ENCODE measurements at regions not wholly inside any gene's neighbourhood (a gene's known extent, or its start where the extent isn't known, plus 50 kb on each side); places are given as distances from the start of the nearest gene placed in this dataset.

DNA sequence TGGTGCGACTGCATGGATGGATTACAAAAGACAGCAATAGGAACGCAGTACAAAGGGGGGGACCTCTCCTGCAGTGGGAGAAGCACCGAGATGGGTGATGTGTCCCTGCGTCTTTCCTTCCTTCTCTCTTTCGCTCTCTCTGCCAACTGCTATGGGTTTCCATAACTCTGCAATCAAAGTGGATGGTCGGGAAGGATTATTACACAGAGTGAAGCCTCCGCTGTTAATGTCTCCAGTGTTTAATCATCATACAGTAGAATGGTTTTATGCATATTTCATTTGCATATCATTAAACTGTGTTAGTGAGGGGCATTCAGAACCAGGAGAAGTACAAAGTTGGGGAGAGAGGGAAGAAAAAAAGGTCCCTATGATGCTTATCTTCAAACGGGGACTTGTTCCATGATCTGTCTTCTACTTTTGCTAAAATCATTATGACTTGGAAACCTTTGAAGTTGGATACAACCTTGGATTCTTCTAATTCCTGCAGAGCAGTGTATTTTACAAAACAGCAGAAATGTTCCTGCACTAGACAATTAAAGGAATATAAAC is 255.9 kb upstream of the PMFBP1 start:
- no peak for DNase-seq
- H3K4me1 ChIP-seq (ENCODE audit: control insufficient read depth, insufficient read depth, low read length, poor library complexity, severe bottlenecking), result no peaks in the 10 kb centered on the region
- peaks cover 3% of the 10 kb centered on the region for H3K9me3 ChIP-seq (ENCODE audit: control insufficient read depth, low read length)
- H3K4me3 ChIP-seq (ENCODE audit: insufficient read depth, low read depth, low read length, poor library complexity, severe bottlenecking), result no peak overlapping the region
- H3K36me3 ChIP-seq (ENCODE audit: control insufficient read depth, insufficient read depth, low read length), result no peaks in the 10 kb centered on the region
- H3K27ac ChIP-seq (ENCODE audit: insufficient read depth, low read length, poor library complexity, severe bottlenecking), result no peak overlapping the region
- no peaks in the 10 kb centered on the region for H3K27me3 ChIP-seq (replicated peaks; ENCODE audit: control insufficient read depth, insufficient read depth, low read length, poor library complexity, severe bottlenecking)

DNA sequence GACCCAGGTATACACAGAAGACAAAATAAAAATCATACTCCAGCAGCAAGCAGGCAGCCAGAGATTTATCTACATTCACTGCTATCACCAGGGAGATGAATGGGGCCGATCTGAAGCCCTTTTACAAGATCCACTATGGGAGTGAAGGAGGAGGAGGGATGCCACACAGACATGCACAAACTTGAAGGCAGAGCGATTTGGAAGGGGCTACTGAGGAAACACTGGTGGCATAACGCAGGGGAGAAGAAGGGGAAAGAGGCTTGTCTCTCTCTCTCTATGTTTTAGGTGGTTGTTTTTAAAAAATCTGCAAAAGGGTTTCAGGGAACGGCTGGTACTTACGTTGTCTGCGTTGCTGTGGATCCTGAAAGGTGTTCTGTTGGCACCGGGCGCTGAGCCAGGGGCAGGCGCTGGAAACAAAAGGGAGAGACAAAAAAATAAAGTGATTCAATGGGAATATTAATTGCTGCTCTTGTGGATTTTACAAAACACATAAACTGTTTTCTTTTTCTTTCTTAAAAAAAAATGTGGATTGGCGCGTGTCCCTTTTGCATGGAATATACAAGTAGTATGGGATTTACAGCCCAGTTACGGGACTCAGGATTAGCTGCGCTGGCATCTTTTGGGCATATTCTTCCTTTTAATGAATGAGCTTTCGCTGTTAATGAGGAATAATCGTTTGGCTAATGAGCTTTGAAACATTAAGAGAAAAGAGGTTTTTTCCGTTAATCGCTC is 255.3 kb upstream of the PMFBP1 start:
- Histone ChIP-seq H3K9me3 (ENCODE audit: control insufficient read depth, low read length) (peaks cover 4% of the 10 kb centered on the region), H3K27ac (ENCODE audit: insufficient read depth, low read length, poor library complexity, severe bottlenecking) (no peak overlapping the region), H3K4me1 (ENCODE audit: control insufficient read depth, insufficient read depth, low read length, poor library complexity, severe bottlenecking) (no peaks in the 10 kb centered on the region), H3K36me3 (ENCODE audit: control insufficient read depth, insufficient read depth, low read length) (no peaks in the 10 kb centered on the region), H3K4me3 (ENCODE audit: insufficient read depth, low read depth, low read length, poor library complexity, severe bottlenecking) (no peak overlapping the region), H3K27me3 (replicated peaks; ENCODE audit: control insufficient read depth, insufficient read depth, low read length, poor library complexity, severe bottlenecking) (no peaks in the 10 kb centered on the region)
- no peak for DNase-seq

DNA sequence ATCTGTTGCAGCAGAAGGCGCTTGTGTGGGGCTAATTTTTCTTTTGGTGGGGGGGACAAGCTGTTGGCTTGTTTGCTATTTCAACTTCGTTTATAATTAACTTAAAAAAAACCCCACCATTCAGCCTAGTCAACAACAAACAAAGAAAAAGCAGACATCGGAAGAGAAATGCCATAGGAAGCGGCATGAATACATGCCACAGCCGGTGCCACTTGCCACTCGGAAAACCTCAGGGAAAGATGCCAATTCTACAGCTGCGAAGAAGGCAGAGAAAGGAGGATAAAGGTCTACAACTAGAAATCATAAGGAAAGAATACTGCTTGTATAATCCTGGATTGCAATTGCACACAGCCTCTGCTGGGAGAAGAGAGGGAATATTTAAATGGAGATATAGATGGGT is 254.4 kb upstream of the PMFBP1 start:
- DNase-seq, result no peak
- peaks cover 4% of the 10 kb centered on the region for H3K9me3 ChIP-seq (ENCODE audit: control insufficient read depth, low read length)
- H3K4me1 ChIP-seq (ENCODE audit: control insufficient read depth, insufficient read depth, low read length, poor library complexity, severe bottlenecking), result no peaks in the 10 kb centered on the region
- no peaks in the 10 kb centered on the region for H3K36me3 ChIP-seq (ENCODE audit: control insufficient read depth, insufficient read depth, low read length)
- H3K27ac ChIP-seq (ENCODE audit: insufficient read depth, low read length, poor library complexity, severe bottlenecking), result no peak overlapping the region
- H3K27me3 ChIP-seq (replicated peaks; ENCODE audit: control insufficient read depth, insufficient read depth, low read length, poor library complexity, severe bottlenecking), result no peaks in the 10 kb centered on the region
- no peak overlapping the region for H3K4me3 ChIP-seq (ENCODE audit: insufficient read depth, low read depth, low read length, poor library complexity, severe bottlenecking)

DNA sequence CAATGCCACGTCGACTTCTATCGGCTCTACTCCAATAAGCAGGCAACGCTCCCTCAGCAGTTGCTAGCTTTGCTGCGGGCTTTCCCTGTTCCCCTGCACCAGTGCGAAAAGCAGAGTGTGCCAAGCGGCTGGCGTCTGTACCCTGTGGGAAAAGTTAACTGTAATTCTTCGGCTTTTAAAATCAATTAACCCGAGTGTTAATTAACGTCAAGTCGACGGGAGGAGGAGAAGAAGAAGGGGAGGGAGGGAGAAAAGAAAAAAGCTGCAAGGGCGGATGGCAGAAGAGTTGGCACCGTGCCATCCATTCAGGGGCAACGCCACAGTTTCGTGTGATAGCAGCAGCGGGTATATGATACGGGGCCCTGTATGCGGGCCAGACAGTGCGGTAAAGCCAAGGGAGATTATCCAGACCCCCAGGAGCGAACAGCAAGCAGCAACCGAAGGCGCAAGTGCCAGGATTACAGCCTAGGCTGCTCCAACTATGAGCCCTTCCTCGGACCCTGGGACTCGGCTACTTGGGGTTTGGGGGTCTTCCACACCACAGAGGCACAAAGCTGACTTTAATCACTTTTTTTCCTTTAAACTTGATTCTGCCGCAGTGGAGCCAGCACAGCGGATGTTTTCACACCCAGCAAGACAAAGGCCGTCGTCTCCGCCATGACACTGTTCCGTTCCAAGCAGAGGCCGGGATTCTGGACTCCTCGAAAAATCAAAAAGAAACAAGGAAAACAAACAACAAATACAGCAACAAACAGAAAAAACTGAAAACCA is 253.8 kb upstream of the PMFBP1 start:
- Histone ChIP-seq H3K27me3 (replicated peaks; ENCODE audit: control insufficient read depth, insufficient read depth, low read length, poor library complexity, severe bottlenecking) (no peaks in the 10 kb centered on the region), H3K9me3 (ENCODE audit: control insufficient read depth, low read length) (peaks cover 4% of the 10 kb centered on the region), H3K4me3 (ENCODE audit: insufficient read depth, low read depth, low read length, poor library complexity, severe bottlenecking) (no peak overlapping the region), H3K36me3 (ENCODE audit: control insufficient read depth, insufficient read depth, low read length) (no peaks in the 10 kb centered on the region), H3K4me1 (ENCODE audit: control insufficient read depth, insufficient read depth, low read length, poor library complexity, severe bottlenecking) (no peaks in the 10 kb centered on the region), H3K27ac (ENCODE audit: insufficient read depth, low read length, poor library complexity, severe bottlenecking) (no peak overlapping the region)
- DNase-seq, result no peak

DNA sequence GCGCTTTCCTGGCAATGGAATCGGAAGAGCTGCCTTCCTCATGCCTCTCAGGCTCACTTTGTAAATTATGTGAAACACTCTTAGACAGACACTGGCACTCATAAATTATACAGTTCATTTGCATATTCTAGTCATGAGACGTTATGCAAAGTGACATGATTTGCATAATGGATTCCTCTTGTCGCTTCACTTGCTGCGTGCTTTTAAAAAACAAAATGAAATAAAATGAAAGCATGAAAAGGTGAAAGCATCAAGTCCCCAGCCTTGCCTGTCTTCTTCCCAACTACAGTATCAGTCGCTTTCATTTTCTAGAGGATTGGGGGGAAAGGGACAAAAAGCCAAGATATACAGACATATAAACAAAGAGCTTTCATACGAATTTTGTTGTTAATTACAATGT is 252.8 kb upstream of the PMFBP1 start:
- peaks cover 4% of the 10 kb centered on the region for H3K9me3 ChIP-seq (ENCODE audit: control insufficient read depth, low read length)
- DNase-seq, result no peak
- no peaks in the 10 kb centered on the region for H3K27me3 ChIP-seq (replicated peaks; ENCODE audit: control insufficient read depth, insufficient read depth, low read length, poor library complexity, severe bottlenecking)

DNA sequence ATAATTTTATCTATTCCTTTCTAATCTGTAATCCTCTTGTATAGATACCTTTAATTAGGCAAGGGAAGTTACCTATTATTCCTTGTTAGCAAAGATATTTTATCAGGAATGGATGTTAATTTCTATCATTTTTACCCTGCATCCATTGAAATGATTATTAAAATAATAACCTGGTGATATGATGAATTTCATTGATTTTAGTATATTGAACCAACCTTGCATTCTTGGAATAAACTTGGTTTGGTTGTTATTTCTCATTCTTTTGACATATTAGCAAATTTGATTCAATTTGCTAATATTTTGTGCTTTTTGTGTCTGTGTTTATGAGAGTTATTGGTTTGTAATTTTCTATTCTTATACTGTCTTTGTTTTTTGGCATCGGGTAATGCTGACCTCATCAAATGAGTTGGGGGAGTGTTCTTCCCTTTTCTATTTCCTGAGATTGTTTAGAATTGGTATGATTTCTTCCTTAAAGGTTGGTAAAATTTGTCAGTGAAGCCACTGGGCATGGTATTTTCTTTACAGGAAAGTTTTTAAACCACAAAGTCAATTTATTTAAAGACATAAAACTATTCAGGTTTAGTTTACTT is 250.4 kb upstream of the PMFBP1 start:
- DNase-seq, result no peak
- Histone ChIP-seq H3K27ac (ENCODE audit: insufficient read depth, low read length, poor library complexity, severe bottlenecking) (no peak overlapping the region), H3K27me3 (replicated peaks; ENCODE audit: control insufficient read depth, insufficient read depth, low read length, poor library complexity, severe bottlenecking) (no peaks in the 10 kb centered on the region), H3K9me3 (ENCODE audit: control insufficient read depth, low read length) (peaks cover 4% of the 10 kb centered on the region), H3K4me1 (ENCODE audit: control insufficient read depth, insufficient read depth, low read length, poor library complexity, severe bottlenecking) (no peaks in the 10 kb centered on the region), H3K4me3 (ENCODE audit: insufficient read depth, low read depth, low read length, poor library complexity, severe bottlenecking) (no peak overlapping the region), H3K36me3 (ENCODE audit: control insufficient read depth, insufficient read depth, low read length) (no peaks in the 10 kb centered on the region)

More for the DNA sequence above, 252.8 kb upstream of the PMFBP1 start:
- no peak overlapping the region for H3K27ac ChIP-seq (ENCODE audit: insufficient read depth, low read length, poor library complexity, severe bottlenecking)
- no peaks in the 10 kb centered on the region for H3K36me3 ChIP-seq (ENCODE audit: control insufficient read depth, insufficient read depth, low read length)
- H3K4me3 ChIP-seq (ENCODE audit: insufficient read depth, low read depth, low read length, poor library complexity, severe bottlenecking), result no peak overlapping the region
- H3K4me1 ChIP-seq (ENCODE audit: control insufficient read depth, insufficient read depth, low read length, poor library complexity, severe bottlenecking), result no peaks in the 10 kb centered on the region

DNA sequence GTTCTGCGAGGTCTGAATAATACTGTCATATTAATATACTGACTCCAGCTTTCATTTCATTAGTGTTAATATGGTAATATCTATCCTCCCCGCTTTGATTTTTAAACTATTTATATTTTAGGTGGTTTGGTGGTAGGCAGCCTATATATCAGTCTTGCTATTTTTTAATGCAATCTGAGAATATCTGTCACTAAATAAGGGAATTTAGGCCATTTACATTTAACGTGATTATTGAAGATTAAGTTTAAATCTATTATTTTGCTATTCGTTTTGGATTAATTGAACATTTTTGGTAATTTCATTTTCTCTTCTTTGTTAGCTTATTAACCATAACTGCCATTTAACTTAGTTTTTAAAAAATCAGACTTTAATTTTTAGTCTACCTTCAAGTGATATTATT is 247.7 kb upstream of the PMFBP1 start:
- Histone ChIP-seq H3K27me3 (replicated peaks; ENCODE audit: control insufficient read depth, insufficient read depth, low read length, poor library complexity, severe bottlenecking) (no peaks in the 10 kb centered on the region), H3K36me3 (ENCODE audit: control insufficient read depth, insufficient read depth, low read length) (no peaks in the 10 kb centered on the region), H3K9me3 (ENCODE audit: control insufficient read depth, low read length) (peaks cover 4% of the 10 kb centered on the region), H3K27ac (ENCODE audit: insufficient read depth, low read length, poor library complexity, severe bottlenecking) (no peak overlapping the region), H3K4me1 (ENCODE audit: control insufficient read depth, insufficient read depth, low read length, poor library complexity, severe bottlenecking) (no peaks in the 10 kb centered on the region), H3K4me3 (ENCODE audit: insufficient read depth, low read depth, low read length, poor library complexity, severe bottlenecking) (no peak overlapping the region)
- DNase-seq, result no peak

DNA sequence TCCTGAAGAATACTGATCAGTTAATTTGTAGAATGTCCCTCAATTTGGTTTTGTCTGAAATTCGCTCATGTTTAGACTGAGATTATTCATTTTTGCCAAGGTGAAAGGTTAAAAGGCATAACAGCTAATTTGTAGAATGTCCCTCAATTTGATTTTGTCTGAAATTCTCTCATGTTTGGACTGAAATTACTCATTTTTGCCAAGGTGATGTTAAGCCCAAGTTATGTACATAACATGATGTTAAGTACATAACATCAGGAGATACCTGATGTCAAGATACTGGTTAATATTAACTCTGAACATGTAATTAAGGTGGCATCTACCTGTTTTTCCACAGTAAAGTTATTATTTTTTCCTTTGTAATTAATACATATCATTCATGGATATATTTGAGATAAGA is 243.4 kb upstream of the PMFBP1 start:
- DNase-seq, result no peak
- Histone ChIP-seq H3K4me3 (ENCODE audit: insufficient read depth, low read depth, low read length, poor library complexity, severe bottlenecking) (no peak overlapping the region), H3K27me3 (replicated peaks; ENCODE audit: control insufficient read depth, insufficient read depth, low read length, poor library complexity, severe bottlenecking) (no peaks in the 10 kb centered on the region), H3K9me3 (ENCODE audit: control insufficient read depth, low read length) (no peaks in the 10 kb centered on the region), H3K4me1 (ENCODE audit: control insufficient read depth, insufficient read depth, low read length, poor library complexity, severe bottlenecking) (no peaks in the 10 kb centered on the region), H3K36me3 (ENCODE audit: control insufficient read depth, insufficient read depth, low read length) (no peaks in the 10 kb centered on the region), H3K27ac (ENCODE audit: insufficient read depth, low read length, poor library complexity, severe bottlenecking) (no peak overlapping the region)

DNA sequence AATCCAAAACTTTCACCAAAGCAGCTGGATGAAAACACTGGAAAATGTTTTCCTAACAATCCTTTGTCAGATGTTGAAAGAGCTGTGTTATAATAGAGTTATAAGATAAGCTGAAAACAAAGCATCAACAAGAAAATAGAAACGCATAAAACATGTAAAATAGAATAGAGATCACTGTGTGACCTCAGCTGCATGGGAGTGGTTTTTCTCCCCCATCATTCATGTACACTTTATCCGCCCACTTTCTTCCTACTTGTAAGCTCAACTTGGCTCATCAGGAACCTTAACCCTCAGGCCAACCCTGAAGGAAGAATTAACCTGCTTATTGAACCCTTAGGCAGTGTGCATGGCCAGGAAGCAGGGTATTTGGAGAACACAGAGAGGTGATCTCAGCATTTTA is 238.5 kb upstream of the PMFBP1 start:
- H3K36me3 ChIP-seq (ENCODE audit: control insufficient read depth, insufficient read depth, low read length), result no peaks in the 10 kb centered on the region
- DNase-seq, result no peak
- no peaks in the 10 kb centered on the region for H3K27me3 ChIP-seq (replicated peaks; ENCODE audit: control insufficient read depth, insufficient read depth, low read length, poor library complexity, severe bottlenecking)
- no peaks in the 10 kb centered on the region for H3K9me3 ChIP-seq (ENCODE audit: control insufficient read depth, low read length)
- no peak overlapping the region for H3K4me3 ChIP-seq (ENCODE audit: insufficient read depth, low read depth, low read length, poor library complexity, severe bottlenecking)
- H3K27ac ChIP-seq (ENCODE audit: insufficient read depth, low read length, poor library complexity, severe bottlenecking), result no peak overlapping the region
- no peaks in the 10 kb centered on the region for H3K4me1 ChIP-seq (ENCODE audit: control insufficient read depth, insufficient read depth, low read length, poor library complexity, severe bottlenecking)

DNA sequence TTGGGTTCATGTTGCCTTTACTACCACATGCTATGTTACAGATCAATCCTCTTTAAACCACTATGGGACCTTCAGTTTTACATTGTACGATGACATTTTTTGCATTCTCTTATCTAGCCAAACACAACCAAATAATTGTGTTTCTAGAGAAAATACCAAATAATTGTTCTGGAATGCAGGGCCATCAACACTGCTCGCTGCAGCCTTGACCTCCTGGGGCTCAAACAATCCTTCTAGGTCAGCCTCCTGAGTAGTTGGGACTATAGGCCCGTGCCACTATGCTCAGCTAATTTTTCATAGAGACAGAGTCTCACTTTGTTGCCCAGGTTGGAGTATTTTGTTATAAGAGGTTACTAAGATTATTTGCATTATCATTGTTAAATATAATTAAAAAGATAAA is 237.5 kb upstream of the PMFBP1 start:
- Histone ChIP-seq H3K27me3 (replicated peaks; ENCODE audit: control insufficient read depth, insufficient read depth, low read length, poor library complexity, severe bottlenecking) (no peaks in the 10 kb centered on the region), H3K4me3 (ENCODE audit: insufficient read depth, low read depth, low read length, poor library complexity, severe bottlenecking) (no peak overlapping the region), H3K36me3 (ENCODE audit: control insufficient read depth, insufficient read depth, low read length) (no peaks in the 10 kb centered on the region), H3K4me1 (ENCODE audit: control insufficient read depth, insufficient read depth, low read length, poor library complexity, severe bottlenecking) (no peaks in the 10 kb centered on the region), H3K9me3 (ENCODE audit: control insufficient read depth, low read length) (no peaks in the 10 kb centered on the region), H3K27ac (ENCODE audit: insufficient read depth, low read length, poor library complexity, severe bottlenecking) (no peak overlapping the region)
- no peak for DNase-seq
